K562 (cell line): ENCODE measurements at regions not wholly inside any gene's neighbourhood (a gene's known extent, or its start where the extent isn't known, plus 50 kb on each side); places are given as distances from the start of the nearest gene placed in this dataset.

Experiments
- ATAC-seq: fragments of 200-7000 bp; cut with Tn5 transposase; 3 replicates; pipeline ENCODE4 v1.9.1; 2020; ENCODE audit warnings: moderate library complexity
- BruUV-seq: library from RNA; stranded (reverse); fragments of 400-500 nt; replicated peaks from 2 replicates; lab custom pipeline; 2021; lab: Mats Ljungman, UMichigan
- CTCF ChIA-PET: fragments of 300-600 bp; formaldehyde crosslinking; extraction: SDS; loops from one replicate; lab custom pipeline; 2021; ENCODE audit warnings: low intra/inter-chr PET ratio; lab: Yijun Ruan, JAX
- POLR2A ChIA-PET: fragments of 300-600, 350-650 bp; sonication (Branson Sonifier 250); formaldehyde crosslinking; extraction: SDS; loops from one replicate; lab custom pipeline; 2021; ENCODE audit warnings: antibody characterized with exemption, inconsistent platforms; lab: Yijun Ruan, JAX
- DNase-seq, 4 experiments: peaks; one replicate each; pipeline versions ENCODE4 v3.0.0 to v3.0.0-alpha.2; 2011 to 2018; ENCODE audit warnings: low spot score in 3 of 4, mixed read lengths in 3 of 4; ENCODE audit errors: extremely low read depth in 1 of 4
- FAIRE-seq: peaks from 2 replicates; lab custom pipeline; 2011; peaks lifted over from hg19 to GRCh38; lab: Jason Lieb, UNC
- H2AFZ ChIP-seq: 2 replicates; pipeline ENCODE4 v1.6.0; 2011; ENCODE audit warnings: low read depth, low read length, control low read depth, inconsistent platforms
- H3K27ac ChIP-seq: fragments of 200-600 bp; 3 replicates; pipeline ENCODE4 v1.8.0; 2011; ENCODE audit warnings: low read depth, mild to moderate bottlenecking, control low read depth, inconsistent platforms, low read length, moderate library complexity, mixed read lengths; ENCODE audit errors: extremely low read depth
- H3K27me3 ChIP-seq, 2 experiments: fragments of 300-600 bp in 1 of 2; 2 replicates in 1 of 2; 3 replicates in 1 of 2; pipeline versions ENCODE4 v1.6.0 to v1.8.0; 2011; ENCODE audit warnings: inconsistent platforms in 2 of 2, low read length in 2 of 2, mild to moderate bottlenecking in 1 of 2, mixed read lengths in 1 of 2, moderate library complexity in 1 of 2; ENCODE audit not compliant: control insufficient read depth in 2 of 2, insufficient read depth in 2 of 2
- H3K36me3 ChIP-seq: fragments of 300-600 bp; 3 replicates; pipeline ENCODE4 v1.8.0; 2011; ENCODE audit warnings: mild to moderate bottlenecking, low read length, inconsistent platforms; ENCODE audit not compliant: control insufficient read depth, insufficient read depth
- H3K4me1 ChIP-seq, 2 experiments: fragments of 200-600 bp in 1 of 2; replicated peaks in 1 of 2; 2 replicates in 1 of 2; 3 replicates in 1 of 2; pipeline versions ENCODE4 v1.5.1 to v1.8.0; 2011; ENCODE audit warnings: inconsistent platforms in 2 of 2, low read length in 2 of 2, mild to moderate bottlenecking in 1 of 2, mixed read lengths in 1 of 2, moderate library complexity in 1 of 2; ENCODE audit not compliant: control insufficient read depth in 2 of 2, insufficient read depth in 2 of 2
- H3K4me2 ChIP-seq: 2 replicates; pipeline ENCODE4 v1.6.1; 2011; ENCODE audit warnings: low read length, control low read depth, inconsistent platforms, mixed read lengths; ENCODE audit not compliant: insufficient read depth
- H3K4me3 ChIP-seq: fragments of 200-600 bp; sonication (generic), shearing (Covaris generic); 2 replicates; pipeline ENCODE4 v1.5.1; 2016; ENCODE audit warnings: control low read depth, inconsistent platforms
- H3K79me2 ChIP-seq: fragments of 200-600 bp; 3 replicates; pipeline ENCODE4 v1.8.0; 2011; ENCODE audit warnings: low read length, inconsistent platforms; ENCODE audit not compliant: control insufficient read depth, insufficient read depth
- H3K9ac ChIP-seq, 2 experiments: 2 replicates each; pipeline versions ENCODE4 v1.6.0 to v1.6.1; 2011; ENCODE audit warnings: low read depth in 2 of 2, low read length in 2 of 2, control low read depth in 1 of 2, inconsistent platforms in 1 of 2, mild to moderate bottlenecking in 1 of 2, mixed read lengths in 1 of 2; ENCODE audit not compliant: insufficient read depth in 1 of 2
- H3K9me1 ChIP-seq: one replicate; pipeline ENCODE4 v1.6.0; 2011; ENCODE audit warnings: inconsistent platforms, mild to moderate bottlenecking, low read length, moderate library complexity; ENCODE audit not compliant: control insufficient read depth, insufficient read depth
- H3K9me3 ChIP-seq: replicated peaks from 2 replicates; pipeline ENCODE4 v1.5.1; 2011; ENCODE audit warnings: low read depth, low read length, inconsistent platforms; ENCODE audit not compliant: control insufficient read depth, insufficient read depth
- H4K20me1 ChIP-seq: replicated peaks from 2 replicates; pipeline ENCODE4 v1.6.1; 2011; ENCODE audit warnings: low read length, inconsistent platforms, mixed read lengths; ENCODE audit not compliant: control insufficient read depth, insufficient read depth
- SMARCA5 ChIP-seq: fragments of 450-650 bp; IDR thresholded peaks from 2 replicates; pipeline ENCODE4 v1.6.1; 2016
- SRSF3 ChIP-seq: fragments of 200-400 bp; formaldehyde crosslinking; IDR thresholded peaks from 2 replicates; pipeline ENCODE4 v1.6.1; 2016; ENCODE audit warnings: mild to moderate bottlenecking, low read length, moderate library complexity; ENCODE audit not compliant: insufficient read depth
- ZBTB34 ChIP-seq: fragments of 250-450 bp; sonication (Bioruptor Pico); IDR thresholded peaks from 2 replicates; pipeline ENCODE4 v1.8.0; 2021; ENCODE audit warnings: mild to moderate bottlenecking, moderate library complexity
- WGBS: fragments of 100-300 bp; shearing (Covaris generic); methylation state at CpG from one replicate; pipeline ENCODE4 v1.1.6; 2016; ENCODE audit warnings: low coverage, mixed read lengths; ENCODE audit not compliant: insufficient coverage; ENCODE audit errors: missing lambda C conversion rate; 5-methylcytosine and 5-hydroxymethylcytosine counted together
- in situ Hi-C: fragments of 300-500 bp; cut with MboI; formaldehyde crosslinking; loops from 4 replicates; pipeline ENCODE4 v1.15.0; 2018; ENCODE audit warnings: inconsistent platforms, mixed read lengths
- intact Hi-C: fragments of 100-400 bp; cut with micrococcal nuclease; formaldehyde crosslinking; loops from 2 replicates; pipeline ENCODE4 v1.14.2; 2022
- TF ChIP-seq, protein P1 (sequence below): fragments of 450-650 bp; IDR thresholded peaks from 2 replicates; pipeline ENCODE4 v1.6.1; 2016; ENCODE audit warnings: mild to moderate bottlenecking, moderate library complexity

DNA sequence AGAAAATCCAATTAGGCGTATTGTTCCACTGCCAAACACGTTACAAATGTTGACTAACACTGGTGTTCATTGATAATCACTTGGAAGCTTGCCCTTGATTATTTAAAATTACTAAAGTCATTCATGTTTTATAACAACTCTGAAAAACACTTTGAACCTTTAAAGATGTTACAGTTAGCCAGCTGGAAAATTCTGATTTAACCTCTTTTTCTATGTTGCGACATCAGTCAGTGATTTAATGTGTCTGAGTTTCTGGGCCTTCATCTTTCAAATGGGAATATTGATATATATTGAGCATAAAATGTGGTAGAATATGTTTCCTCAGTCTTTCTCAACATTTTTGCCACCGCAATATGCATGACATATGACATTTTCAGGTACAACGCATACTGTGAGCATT is 274.1 kb upstream of the TENM3 start:
- Histone ChIP-seq H3K27me3 (no peaks in the 10 kb centered on the region), H3K4me1 (no peaks in the 10 kb centered on the region), H2AFZ (no peak overlapping the region), H3K4me3 (no peak overlapping the region), H3K36me3 (no peaks in the 10 kb centered on the region), H3K9ac (no peak overlapping the region), H3K9me3 (no peaks in the 10 kb centered on the region), H3K27ac (no peak overlapping the region), H3K9me1 (no peaks in the 10 kb centered on the region), H3K79me2 (no peaks in the 10 kb centered on the region), H4K20me1 (no peaks in the 10 kb centered on the region), H3K4me2 (no peak overlapping the region)
- POLR2A ChIA-PET = no interaction called here
- DNase-seq = no peak
- ATAC-seq = no peak
- no TSS peak for BruUV-seq
- in situ Hi-C loops = no loop called here
- no peak for FAIRE-seq
- WGBS = 3% methylated on average over 5 of the region's 5 CpGs
- intact Hi-C loops = no loop called here
- CTCF ChIA-PET = no interaction called here
- TF ChIP-seq SMARCA5 = no peak
- no peak for TF ChIP-seq ZBTB34 (CRISPR knock-in tag)
- TF ChIP-seq, protein P1, sequence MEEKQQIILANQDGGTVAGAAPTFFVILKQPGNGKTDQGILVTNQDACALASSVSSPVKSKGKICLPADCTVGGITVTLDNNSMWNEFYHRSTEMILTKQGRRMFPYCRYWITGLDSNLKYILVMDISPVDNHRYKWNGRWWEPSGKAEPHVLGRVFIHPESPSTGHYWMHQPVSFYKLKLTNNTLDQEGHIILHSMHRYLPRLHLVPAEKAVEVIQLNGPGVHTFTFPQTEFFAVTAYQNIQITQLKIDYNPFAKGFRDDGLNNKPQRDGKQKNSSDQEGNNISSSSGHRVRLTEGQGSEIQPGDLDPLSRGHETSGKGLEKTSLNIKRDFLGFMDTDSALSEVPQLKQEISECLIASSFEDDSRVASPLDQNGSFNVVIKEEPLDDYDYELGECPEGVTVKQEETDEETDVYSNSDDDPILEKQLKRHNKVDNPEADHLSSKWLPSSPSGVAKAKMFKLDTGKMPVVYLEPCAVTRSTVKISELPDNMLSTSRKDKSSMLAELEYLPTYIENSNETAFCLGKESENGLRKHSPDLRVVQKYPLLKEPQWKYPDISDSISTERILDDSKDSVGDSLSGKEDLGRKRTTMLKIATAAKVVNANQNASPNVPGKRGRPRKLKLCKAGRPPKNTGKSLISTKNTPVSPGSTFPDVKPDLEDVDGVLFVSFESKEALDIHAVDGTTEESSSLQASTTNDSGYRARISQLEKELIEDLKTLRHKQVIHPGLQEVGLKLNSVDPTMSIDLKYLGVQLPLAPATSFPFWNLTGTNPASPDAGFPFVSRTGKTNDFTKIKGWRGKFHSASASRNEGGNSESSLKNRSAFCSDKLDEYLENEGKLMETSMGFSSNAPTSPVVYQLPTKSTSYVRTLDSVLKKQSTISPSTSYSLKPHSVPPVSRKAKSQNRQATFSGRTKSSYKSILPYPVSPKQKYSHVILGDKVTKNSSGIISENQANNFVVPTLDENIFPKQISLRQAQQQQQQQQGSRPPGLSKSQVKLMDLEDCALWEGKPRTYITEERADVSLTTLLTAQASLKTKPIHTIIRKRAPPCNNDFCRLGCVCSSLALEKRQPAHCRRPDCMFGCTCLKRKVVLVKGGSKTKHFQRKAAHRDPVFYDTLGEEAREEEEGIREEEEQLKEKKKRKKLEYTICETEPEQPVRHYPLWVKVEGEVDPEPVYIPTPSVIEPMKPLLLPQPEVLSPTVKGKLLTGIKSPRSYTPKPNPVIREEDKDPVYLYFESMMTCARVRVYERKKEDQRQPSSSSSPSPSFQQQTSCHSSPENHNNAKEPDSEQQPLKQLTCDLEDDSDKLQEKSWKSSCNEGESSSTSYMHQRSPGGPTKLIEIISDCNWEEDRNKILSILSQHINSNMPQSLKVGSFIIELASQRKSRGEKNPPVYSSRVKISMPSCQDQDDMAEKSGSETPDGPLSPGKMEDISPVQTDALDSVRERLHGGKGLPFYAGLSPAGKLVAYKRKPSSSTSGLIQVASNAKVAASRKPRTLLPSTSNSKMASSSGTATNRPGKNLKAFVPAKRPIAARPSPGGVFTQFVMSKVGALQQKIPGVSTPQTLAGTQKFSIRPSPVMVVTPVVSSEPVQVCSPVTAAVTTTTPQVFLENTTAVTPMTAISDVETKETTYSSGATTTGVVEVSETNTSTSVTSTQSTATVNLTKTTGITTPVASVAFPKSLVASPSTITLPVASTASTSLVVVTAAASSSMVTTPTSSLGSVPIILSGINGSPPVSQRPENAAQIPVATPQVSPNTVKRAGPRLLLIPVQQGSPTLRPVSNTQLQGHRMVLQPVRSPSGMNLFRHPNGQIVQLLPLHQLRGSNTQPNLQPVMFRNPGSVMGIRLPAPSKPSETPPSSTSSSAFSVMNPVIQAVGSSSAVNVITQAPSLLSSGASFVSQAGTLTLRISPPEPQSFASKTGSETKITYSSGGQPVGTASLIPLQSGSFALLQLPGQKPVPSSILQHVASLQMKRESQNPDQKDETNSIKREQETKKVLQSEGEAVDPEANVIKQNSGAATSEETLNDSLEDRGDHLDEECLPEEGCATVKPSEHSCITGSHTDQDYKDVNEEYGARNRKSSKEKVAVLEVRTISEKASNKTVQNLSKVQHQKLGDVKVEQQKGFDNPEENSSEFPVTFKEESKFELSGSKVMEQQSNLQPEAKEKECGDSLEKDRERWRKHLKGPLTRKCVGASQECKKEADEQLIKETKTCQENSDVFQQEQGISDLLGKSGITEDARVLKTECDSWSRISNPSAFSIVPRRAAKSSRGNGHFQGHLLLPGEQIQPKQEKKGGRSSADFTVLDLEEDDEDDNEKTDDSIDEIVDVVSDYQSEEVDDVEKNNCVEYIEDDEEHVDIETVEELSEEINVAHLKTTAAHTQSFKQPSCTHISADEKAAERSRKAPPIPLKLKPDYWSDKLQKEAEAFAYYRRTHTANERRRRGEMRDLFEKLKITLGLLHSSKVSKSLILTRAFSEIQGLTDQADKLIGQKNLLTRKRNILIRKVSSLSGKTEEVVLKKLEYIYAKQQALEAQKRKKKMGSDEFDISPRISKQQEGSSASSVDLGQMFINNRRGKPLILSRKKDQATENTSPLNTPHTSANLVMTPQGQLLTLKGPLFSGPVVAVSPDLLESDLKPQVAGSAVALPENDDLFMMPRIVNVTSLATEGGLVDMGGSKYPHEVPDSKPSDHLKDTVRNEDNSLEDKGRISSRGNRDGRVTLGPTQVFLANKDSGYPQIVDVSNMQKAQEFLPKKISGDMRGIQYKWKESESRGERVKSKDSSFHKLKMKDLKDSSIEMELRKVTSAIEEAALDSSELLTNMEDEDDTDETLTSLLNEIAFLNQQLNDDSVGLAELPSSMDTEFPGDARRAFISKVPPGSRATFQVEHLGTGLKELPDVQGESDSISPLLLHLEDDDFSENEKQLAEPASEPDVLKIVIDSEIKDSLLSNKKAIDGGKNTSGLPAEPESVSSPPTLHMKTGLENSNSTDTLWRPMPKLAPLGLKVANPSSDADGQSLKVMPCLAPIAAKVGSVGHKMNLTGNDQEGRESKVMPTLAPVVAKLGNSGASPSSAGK = no peak
- TF ChIP-seq SRSF3 = no peak
